H1 (cell line): ENCODE measurements at regions not wholly inside any gene's neighbourhood (a gene's known extent, or its start where the extent isn't known, plus 50 kb on each side); places are given as distances from the start of the nearest gene placed in this dataset.

ENCODE experiments used
- CTCF ChIA-PET: fragments of 300-600 bp; sonication (Branson Sonifier 250); formaldehyde crosslinking; loops from one replicate; lab custom pipeline; 2021; ENCODE audit not compliant: partially characterized antibody; lab: Charles Lee
- POLR2A ChIA-PET: fragments of 300-600 bp; sonication (Branson Sonifier 250); formaldehyde crosslinking; loops from one replicate; lab custom pipeline; 2021; ENCODE audit warnings: inconsistent platforms; ENCODE audit not compliant: partially characterized antibody; lab: Charles Lee
- DNase-seq, 2 experiments: peaks; one replicate each; pipeline versions ENCODE4 v3.0.0 to v3.0.0-alpha.2; 2010 to 2022; ENCODE audit warnings: low spot score in 2 of 2, low read depth in 1 of 2, mixed read lengths in 1 of 2
- FAIRE-seq: peaks from 2 replicates; lab custom pipeline; 2011; peaks lifted over from hg19 to GRCh38; lab: Jason Lieb, UNC
- H2AFZ ChIP-seq: 2 replicates; pipeline ENCODE4 v1.8.1; 2012; ENCODE audit warnings: low read length, inconsistent platforms
- H2AK5ac ChIP-seq: 2 replicates; pipeline ENCODE4 v1.6.1; 2013; ENCODE audit warnings: low read depth, low read length
- H2BK120ac ChIP-seq: replicated peaks from 2 replicates; pipeline ENCODE3; 2013; ENCODE audit warnings: low read depth, low read length, inconsistent platforms
- H2BK12ac ChIP-seq: 2 replicates; pipeline ENCODE4 v1.6.1; 2013; ENCODE audit warnings: low read depth, low read length
- H2BK15ac ChIP-seq: 2 replicates; pipeline ENCODE4 v1.6.1; 2013; ENCODE audit warnings: low read length
- H2BK20ac ChIP-seq: 2 replicates; pipeline ENCODE4 v1.6.1; 2013; ENCODE audit warnings: low read length
- H2BK5ac ChIP-seq: 2 replicates; pipeline ENCODE4 v1.6.1; 2013; ENCODE audit warnings: low read depth, low read length
- H3K14ac ChIP-seq: 2 replicates; pipeline ENCODE4 v1.6.1; 2013; ENCODE audit warnings: inconsistent platforms; ENCODE audit not compliant: insufficient read length
- H3K18ac ChIP-seq: 2 replicates; pipeline ENCODE4 v1.6.1; 2013; ENCODE audit warnings: low read length; ENCODE audit errors: extremely low read depth
- H3K23ac ChIP-seq: 2 replicates; pipeline ENCODE4 v1.6.1; 2013; ENCODE audit warnings: inconsistent platforms; ENCODE audit not compliant: insufficient read length
- H3K23me2 ChIP-seq: 2 replicates; pipeline ENCODE4 v1.6.1; 2013; ENCODE audit warnings: low read depth, low read length
- H3K27ac ChIP-seq: 2 replicates; pipeline ENCODE4 v1.6.1; 2011; ENCODE audit warnings: low read depth, low read length, inconsistent platforms
- H3K27me3 ChIP-seq, 4 experiments: replicated peaks in 1 of 4; 1 replicate in 1 of 4; 2 replicates in 3 of 4; pipeline versions ENCODE4 v1.6.1 to v1.8.1; 2011 to 2013; ENCODE audit warnings: low read length in 3 of 4, mild to moderate bottlenecking in 3 of 4, inconsistent platforms in 2 of 4, mixed read lengths in 2 of 4, moderate library complexity in 1 of 4; ENCODE audit not compliant: control insufficient read depth in 3 of 4, insufficient read depth in 3 of 4; ENCODE audit errors: extremely low read depth in 1 of 4
- H3K36me3 ChIP-seq, 4 experiments: 2 replicates each; pipeline versions ENCODE4 v1.6.1 to v1.8.1; 2011 to 2013; ENCODE audit warnings: mild to moderate bottlenecking in 4 of 4, low read length in 3 of 4, moderate library complexity in 2 of 4, control low read depth in 1 of 4, inconsistent platforms in 1 of 4; ENCODE audit not compliant: insufficient read depth in 4 of 4, control insufficient read depth in 2 of 4
- H3K4ac ChIP-seq: replicated peaks from 2 replicates; pipeline ENCODE3; 2013; ENCODE audit warnings: low read length, low read depth, mixed read lengths, inconsistent platforms; ENCODE audit not compliant: insufficient read length
- H3K4me1 ChIP-seq, 4 experiments: replicated peaks in 1 of 4; 1 replicate in 1 of 4; 2 replicates in 3 of 4; pipeline versions ENCODE4 v1.6.1 to v1.8.1; 2011 to 2013; ENCODE audit warnings: low read length in 3 of 4, inconsistent platforms in 2 of 4, mixed read lengths in 1 of 4; ENCODE audit not compliant: insufficient read depth in 4 of 4, control insufficient read depth in 3 of 4
- H3K4me2 ChIP-seq, 2 experiments: 2 replicates each; pipeline versions ENCODE4 v1.6.1 to v1.8.1; 2011 to 2013; ENCODE audit warnings: low read depth in 2 of 2, low read length in 2 of 2, control low read depth in 1 of 2, inconsistent platforms in 1 of 2, mild to moderate bottlenecking in 1 of 2; ENCODE audit not compliant: insufficient read depth in 1 of 2
- H3K4me3 ChIP-seq, 4 experiments: fragments of 200-600, 300-600 bp in 1 of 4; sonication (generic), shearing (Covaris generic), sonication (Bioruptor Twin) in 1 of 4; 2 replicates each; pipeline versions ENCODE4 v1.5.1 to v1.8.1; 2011 to 2016; ENCODE audit warnings: low read length in 4 of 4, low read depth in 3 of 4, control low read depth in 2 of 4, inconsistent platforms in 2 of 4, mild to moderate bottlenecking in 2 of 4, mixed read lengths in 1 of 4, moderate library complexity in 1 of 4; ENCODE audit not compliant: insufficient read depth in 2 of 4; ENCODE audit errors: extremely low read depth in 1 of 4
- H3K56ac ChIP-seq: replicated peaks from 2 replicates; pipeline ENCODE3; 2013; ENCODE audit warnings: low read depth, mild to moderate bottlenecking, mixed read lengths, low read length, inconsistent platforms; ENCODE audit not compliant: insufficient read length
- H3K79me1 ChIP-seq: 2 replicates; pipeline ENCODE4 v1.6.1; 2013; ENCODE audit warnings: low read depth, low read length, control low read depth
- H3K79me2 ChIP-seq, 2 experiments: 2 replicates each; pipeline versions ENCODE4 v1.6.1 to v1.8.1; 2012 to 2013; ENCODE audit warnings: low read length in 2 of 2, mild to moderate bottlenecking in 2 of 2, inconsistent platforms in 1 of 2; ENCODE audit not compliant: insufficient read depth in 2 of 2, control insufficient read depth in 1 of 2
- H3K9ac ChIP-seq, 4 experiments: replicated peaks in 1 of 4; 1 replicate in 1 of 4; 2 replicates in 3 of 4; pipeline versions ENCODE4 v1.6.1 to v1.8.1; 2011 to 2013; ENCODE audit warnings: low read depth in 3 of 4, low read length in 3 of 4, control low read depth in 2 of 4, mild to moderate bottlenecking in 2 of 4, moderate library complexity in 2 of 4, inconsistent platforms in 1 of 4; ENCODE audit errors: extremely low read depth in 1 of 4
- H3K9me3 ChIP-seq, 2 experiments: 2 replicates each; pipeline versions ENCODE4 v1.6.1 to v1.8.1; 2012 to 2013; ENCODE audit warnings: mild to moderate bottlenecking in 2 of 2, moderate library complexity in 2 of 2, control low read depth in 1 of 2, inconsistent platforms in 1 of 2, low read depth in 1 of 2, low read length in 1 of 2, mixed read lengths in 1 of 2; ENCODE audit not compliant: insufficient read depth in 2 of 2
- H4K20me1 ChIP-seq, 2 experiments: replicated peaks in 1 of 2; 2 replicates each; pipeline versions ENCODE3 to v1.8.1; 2011 to 2013; ENCODE audit warnings: inconsistent platforms in 2 of 2, low read length in 2 of 2, mild to moderate bottlenecking in 1 of 2; ENCODE audit not compliant: insufficient read depth in 2 of 2, control insufficient read depth in 1 of 2
- H4K5ac ChIP-seq: 2 replicates; pipeline ENCODE4 v1.6.1; 2013; ENCODE audit warnings: low read length, low read depth, mixed read lengths, inconsistent platforms; ENCODE audit not compliant: insufficient read length
- H4K8ac ChIP-seq: 2 replicates; pipeline ENCODE4 v1.8.0; 2013; ENCODE audit warnings: mild to moderate bottlenecking, moderate library complexity, low read length, inconsistent platforms; ENCODE audit not compliant: insufficient read depth; ENCODE audit errors: extremely low read depth
- H4K91ac ChIP-seq: replicated peaks from 2 replicates; pipeline ENCODE3; 2013; ENCODE audit warnings: low read length, mixed read lengths, inconsistent platforms; ENCODE audit not compliant: insufficient read length
- BRCA1 ChIP-seq: IDR thresholded peaks from 2 replicates; pipeline ENCODE4 v1.6.1; 2012; ENCODE audit warnings: low read depth, low read length, improper control_type of control experiment
- CBX8 ChIP-seq: fragments of 300-800, 300-1000 bp; sonication (generic); IDR thresholded peaks from 2 replicates; pipeline ENCODE4 v1.7.1; 2016; ENCODE audit warnings: low read depth, low read length, borderline replicate concordance
- JUN ChIP-seq: IDR thresholded peaks from 2 replicates; pipeline ENCODE4 v1.6.1; 2011; ENCODE audit warnings: low read depth, mild to moderate bottlenecking, improper control_type of control experiment, low read length
- MAX ChIP-seq: IDR thresholded peaks from 2 replicates; pipeline ENCODE4 v1.6.1; 2012; ENCODE audit warnings: inconsistent platforms
- RXRA ChIP-seq: IDR thresholded peaks from 2 replicates; pipeline ENCODE4 v1.6.1; 2011; ENCODE audit warnings: low read depth, mild to moderate bottlenecking, low read length, moderate library complexity; ENCODE audit not compliant: insufficient read depth
- SIRT6 ChIP-seq: IDR thresholded peaks from one replicate; pipeline ENCODE4 v1.7.1; 2012; ENCODE audit warnings: low read length, inconsistent platforms
- WGBS, 2 experiments: shearing (Covaris generic) in 1 of 2; methylation state at CpG; one replicate each; pipeline versions ENCODE4 v1.1.6 to v1.1.7; 2013 to 2015; ENCODE audit warnings: low lambda C conversion rate in 2 of 2, mixed read lengths in 2 of 2, inconsistent platforms in 1 of 2, low coverage in 1 of 2, missing lambda C conversion rate in 1 of 2; ENCODE audit not compliant: insufficient replicate concordance in 2 of 2, insufficient coverage in 1 of 2, insufficient read length in 1 of 2; ENCODE audit errors: extremely low coverage in 1 of 2, missing lambda C conversion rate in 1 of 2; 5-methylcytosine and 5-hydroxymethylcytosine counted together

GRCh38 chr5:159576902-159577301 is 246.6 kb upstream of the IL12B start:
- Histone ChIP-seq H3K36me3 (no peaks in the 10 kb centered on the region), H3K79me2 (no peaks in the 10 kb centered on the region), H3K4me2 (no peak overlapping the region), H3K4me3 (no peak overlapping the region), H3K9ac (no peak overlapping the region), H3K9me3 (no peaks in the 10 kb centered on the region), H2AFZ (no peak overlapping the region), H3K79me1 (no peaks in the 10 kb centered on the region), H2BK120ac (no peak overlapping the region), H2BK5ac (no peak overlapping the region), H2BK15ac (no peak overlapping the region), H4K91ac (no peak overlapping the region), H4K5ac (no peak overlapping the region), H3K4ac (no peak overlapping the region), H3K14ac (no peak overlapping the region), H3K23ac (no peak overlapping the region), H3K27me3 (no peaks in the 10 kb centered on the region), H3K56ac (no peak overlapping the region), H2BK12ac (no peak overlapping the region), H4K20me1 (no peaks in the 10 kb centered on the region), H3K23me2 (no peaks in the 10 kb centered on the region), H3K4me1 (no peaks in the 10 kb centered on the region), H4K8ac (no peak overlapping the region), H2BK20ac (no peak overlapping the region), H3K27ac (no peak overlapping the region), H3K18ac (no peak overlapping the region), H2AK5ac (no peak overlapping the region)
- no peak for DNase-seq
- FAIRE-seq, result no peak
- CTCF ChIA-PET, result no interaction called here
- 94% methylated on average over 7 of the region's 7 CpGs; no CpG with 5 or more reads in 1 of the 2 experiments for WGBS, 2 experiments
- POLR2A ChIA-PET, result no interaction called here
- TF ChIP-seq SIRT6 (no peak), CBX8 (no peak), MAX (no peak), RXRA (no peak), BRCA1 (no peak), JUN (no peak)
